NCI-H1417 (cell line): ENCODE measurements at regions not wholly inside any gene's neighbourhood (a gene's known extent, or its start where the extent isn't known, plus 50 kb on each side); places are given as distances from the start of the nearest gene placed in this dataset.

Source experiments
- DNase-seq, 3 experiments: peaks; one replicate each; lab custom pipeline; 2025; lab: John Stamatoyannopoulos, UW

DNA sequence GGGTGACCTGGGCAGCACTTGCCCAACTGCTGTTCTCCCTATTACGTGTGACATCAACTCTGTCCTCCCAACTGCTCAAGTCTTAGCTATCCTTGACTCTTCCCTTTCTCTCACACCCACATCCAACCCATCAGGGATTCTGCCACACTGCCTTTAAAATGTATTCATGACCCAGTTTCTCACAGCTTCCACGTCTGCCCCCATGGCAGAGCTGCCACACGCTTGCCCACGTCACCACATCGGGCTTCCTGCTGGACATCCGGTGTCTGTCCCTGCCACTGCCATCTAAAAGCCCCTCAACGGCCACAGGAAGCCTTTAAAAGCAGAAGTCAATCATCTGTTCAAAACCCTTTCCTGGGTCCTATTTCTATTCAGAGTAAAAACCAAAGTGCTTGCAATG, 233.1 kb upstream of the POU3F3 start:
- DNase-seq, result no peak

DNA sequence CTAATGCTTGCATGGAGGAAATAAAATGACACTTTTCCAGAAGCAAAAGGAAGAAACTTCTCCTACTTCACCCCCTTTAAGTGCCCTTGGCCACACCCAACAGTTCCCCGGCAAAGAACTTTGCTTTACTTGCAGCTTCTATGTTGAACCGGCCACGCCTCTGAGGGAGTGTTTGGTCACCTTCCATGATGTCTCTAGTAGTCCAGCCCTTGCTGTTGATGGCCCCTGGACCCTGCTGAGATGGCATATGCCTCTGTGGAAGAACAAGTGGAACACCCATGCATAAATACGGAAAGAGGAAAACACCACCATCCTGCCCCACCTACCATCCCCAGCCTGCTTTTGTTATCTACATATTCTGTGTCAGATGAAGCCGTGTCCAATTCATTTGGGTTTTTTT, 218.3 kb upstream of the POU3F3 start:
- DNase-seq, result no peak

DNA sequence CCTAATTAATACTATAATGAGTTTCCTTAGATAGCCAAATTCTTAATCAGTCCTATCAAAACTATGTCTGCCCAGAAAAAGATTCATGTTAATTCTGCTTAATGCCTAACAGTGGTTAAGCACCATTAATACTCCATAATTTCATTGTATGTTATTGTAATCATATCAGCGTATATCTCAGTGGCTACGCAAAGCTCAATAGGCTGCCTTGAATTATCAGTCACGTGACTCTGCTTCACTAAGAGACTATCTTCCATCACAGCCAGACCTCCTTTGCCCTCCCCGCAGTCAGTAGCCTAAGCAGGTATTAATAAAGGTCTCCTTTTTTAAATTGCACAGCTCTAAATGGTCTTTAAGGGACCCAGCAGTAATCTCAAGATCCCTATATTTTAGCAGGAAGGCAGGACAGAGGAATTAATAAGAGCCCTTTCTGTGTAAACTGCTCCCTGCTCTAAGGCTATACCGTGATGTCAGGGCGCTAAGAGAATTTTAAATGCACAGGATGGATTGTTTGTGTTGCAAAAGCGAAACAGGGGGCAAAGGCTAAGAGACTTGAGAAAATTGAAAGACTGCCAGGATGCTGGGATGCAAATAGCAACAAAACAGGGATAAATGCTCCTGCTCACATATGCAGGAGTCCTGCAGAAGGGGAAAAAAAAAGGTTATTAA, 215.6 kb upstream of the POU3F3 start:
- peak in 2 of 3 experiments; percentile 5 to 46 for DNase-seq

DNA sequence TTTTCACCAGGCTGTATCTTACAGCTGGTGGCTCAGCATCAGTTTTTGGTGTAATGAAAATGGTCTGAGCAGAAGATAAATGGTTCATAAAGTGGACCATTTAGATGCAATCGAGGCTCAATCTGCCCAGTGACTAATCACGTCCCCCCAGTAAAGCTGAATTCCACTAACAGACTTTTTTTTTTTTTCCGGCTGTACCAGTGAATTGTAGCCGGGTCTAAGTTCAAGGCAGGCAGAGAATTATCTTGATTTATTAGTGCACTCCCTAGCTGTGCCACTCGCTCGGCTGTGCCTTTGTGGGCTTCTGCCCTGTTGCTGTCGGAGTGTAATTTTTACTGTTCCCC, 215.1 kb upstream of the POU3F3 start:
- DNase-seq, result peak in 1 of 3 experiments; percentile 44

DNA sequence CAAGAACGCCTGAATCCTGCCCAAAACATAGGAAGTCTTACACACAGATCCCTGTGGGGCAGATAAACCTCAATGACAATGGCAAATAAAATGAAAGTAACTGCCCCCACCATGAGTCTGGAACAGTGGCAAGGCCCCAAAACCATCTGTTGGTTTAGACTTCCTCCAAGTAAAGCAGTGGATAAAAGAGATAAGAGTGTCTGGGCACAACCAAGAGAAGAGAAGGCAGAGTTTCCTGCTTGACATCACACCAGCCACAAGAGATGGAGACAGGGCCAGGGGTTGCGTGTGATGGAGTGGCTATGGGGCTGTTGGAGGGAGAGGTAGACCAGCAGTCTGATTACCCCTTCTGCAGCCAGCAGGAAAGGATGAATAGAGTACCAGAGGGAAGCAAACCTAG, 212.1 kb upstream of the POU3F3 start:
- no peak for DNase-seq

DNA sequence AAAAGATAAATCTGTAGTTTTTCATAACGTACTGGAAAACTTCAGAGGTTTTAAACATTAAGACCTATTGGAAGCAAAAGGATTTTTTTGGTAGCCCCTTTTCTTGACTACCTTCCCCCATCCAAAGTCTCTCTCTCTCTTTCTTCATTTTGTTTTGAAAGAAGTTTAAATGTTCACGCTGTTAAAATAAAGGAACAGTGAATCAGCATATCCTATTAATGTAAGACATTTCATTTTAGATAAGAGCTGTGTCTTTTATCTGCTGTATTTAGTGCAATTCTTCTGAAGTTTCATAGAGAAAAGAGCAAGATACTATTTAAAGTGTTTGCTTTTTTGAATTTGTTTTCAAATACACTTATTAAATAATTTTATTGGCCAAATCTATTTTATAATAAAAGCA, 205.5 kb upstream of the POU3F3 start:
- DNase-seq, result no peak

DNA sequence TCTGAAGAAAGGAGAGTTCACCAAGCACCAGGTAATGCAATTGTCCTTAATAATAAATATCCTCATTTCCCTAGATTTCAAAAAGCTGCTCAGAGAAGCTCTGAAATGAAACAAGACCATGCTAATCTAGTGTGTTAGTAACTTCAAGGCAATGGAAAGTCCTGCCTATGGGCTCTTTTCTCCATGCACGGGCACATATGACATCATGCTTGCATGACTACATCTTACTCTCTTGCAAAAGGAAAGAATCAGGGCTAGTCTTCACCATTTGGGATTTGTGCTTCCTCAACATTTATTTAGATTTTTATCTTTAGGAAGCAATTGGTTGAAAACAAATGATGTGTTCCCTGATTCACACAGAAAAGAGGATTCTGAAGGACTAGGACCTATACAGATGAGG, 204.0 kb upstream of the POU3F3 start:
- no peak for DNase-seq

DNA sequence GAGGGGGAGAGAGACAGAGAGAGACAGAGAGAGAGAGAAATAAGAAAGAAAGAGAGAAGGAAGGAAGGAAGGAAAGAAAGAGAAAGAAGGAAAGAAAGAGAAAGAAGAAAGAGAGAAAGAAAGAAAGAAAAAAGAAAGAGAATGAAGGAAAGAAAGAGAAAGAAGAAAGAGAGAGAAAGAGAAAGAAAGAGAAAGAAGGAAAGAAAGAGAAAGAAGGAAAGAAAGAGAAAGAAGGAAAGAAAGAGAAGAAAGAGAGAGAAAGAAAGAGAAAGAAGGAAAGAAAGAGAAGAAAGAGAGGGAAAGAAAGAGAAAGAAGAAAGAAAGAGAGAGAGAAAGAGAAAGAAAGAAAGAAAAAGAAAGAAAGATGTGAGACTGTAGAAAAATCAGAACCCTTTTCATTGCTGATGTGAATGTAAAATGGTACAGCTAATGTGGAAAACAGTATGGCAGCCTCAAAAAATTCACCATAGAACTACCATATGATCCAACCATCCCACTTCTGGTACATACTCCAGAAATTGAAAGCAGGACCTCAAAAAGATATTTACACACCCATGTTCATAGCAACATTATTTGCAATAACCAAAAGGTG, 203.4 kb upstream of the POU3F3 start:
- no peak for DNase-seq

DNA sequence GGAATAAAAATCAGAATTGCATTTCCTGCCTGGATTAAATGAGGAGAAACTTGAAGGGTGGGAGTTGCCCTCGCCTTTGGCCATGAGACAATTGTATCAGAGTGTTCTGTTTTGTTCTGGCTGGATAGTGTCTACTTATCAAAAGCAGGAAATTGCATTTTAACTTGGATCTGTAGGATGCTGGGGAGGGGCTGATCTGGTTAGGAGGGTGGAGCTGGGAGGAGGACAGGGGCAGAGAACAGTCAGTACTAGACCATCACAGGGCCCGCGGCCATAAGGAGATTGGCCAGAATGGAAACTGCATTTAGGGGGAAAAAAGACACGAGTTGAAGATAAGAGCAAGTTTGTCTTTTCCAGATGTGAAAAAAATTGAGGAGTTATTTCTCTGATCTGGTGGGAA, 199.1 kb upstream of the POU3F3 start:
- DNase-seq, result no peak

DNA sequence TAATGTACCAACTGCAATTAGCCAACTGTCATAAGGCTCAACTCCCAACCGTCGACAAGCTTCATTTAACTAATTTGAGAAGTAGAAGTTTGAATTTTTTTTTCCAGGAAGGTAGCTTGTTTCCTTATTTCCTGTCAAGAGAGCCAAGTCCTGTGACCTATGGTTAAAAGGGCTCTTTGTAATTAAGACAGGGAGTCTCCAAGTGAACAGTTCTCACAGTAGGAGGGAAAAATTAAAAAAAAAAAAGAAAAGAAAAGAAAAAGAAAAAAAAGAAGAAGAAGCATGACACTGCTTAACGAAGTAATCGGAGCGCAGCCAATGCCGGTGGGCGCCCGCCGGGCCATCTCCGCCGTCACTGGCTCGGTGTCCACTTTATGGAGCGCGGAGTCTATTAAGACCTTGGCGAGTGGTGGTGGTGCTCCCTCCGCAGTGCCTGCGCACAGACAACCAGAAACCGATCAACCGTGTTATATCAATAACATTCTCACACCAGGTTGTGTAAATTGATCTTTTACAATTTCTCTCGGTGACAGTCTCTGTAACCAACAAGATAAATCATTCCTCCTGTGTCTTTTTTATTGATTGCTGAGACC, 197.2 kb upstream of the POU3F3 start:
- DNase-seq, result no peak

DNA sequence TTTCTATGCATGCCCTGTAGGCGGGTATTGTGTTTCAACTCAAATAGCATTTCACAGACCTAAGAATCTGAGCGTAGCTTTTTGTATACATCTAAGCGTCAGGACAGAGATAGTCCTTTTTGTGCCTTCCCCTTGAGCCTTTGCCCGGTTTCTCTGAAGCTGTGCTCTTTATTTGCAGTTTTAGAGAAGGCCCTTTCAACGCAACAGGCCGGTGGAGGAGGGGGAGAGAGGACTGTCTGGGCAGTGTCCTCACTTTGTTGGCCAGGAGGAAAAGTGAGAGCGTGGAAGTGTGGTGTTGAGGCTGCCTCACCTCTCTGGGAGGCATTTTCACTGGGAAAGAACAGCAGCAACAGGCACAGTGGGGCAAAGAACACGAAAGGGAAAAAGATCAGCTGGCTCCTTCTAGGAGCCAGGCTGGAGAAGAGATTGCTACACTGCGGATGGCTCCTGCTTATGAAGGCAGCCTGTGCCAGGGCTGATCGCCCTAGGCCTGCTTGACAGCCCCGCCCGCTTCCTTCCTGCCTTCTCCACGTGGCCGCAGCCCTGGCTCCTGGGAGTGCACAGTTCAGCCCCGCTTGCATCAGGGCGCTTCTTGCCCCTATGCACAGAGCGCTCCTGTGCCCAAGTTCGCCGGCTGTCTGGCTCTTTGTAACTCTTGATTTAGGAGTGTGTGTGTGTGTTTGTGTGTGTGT, 195.6 kb upstream of the POU3F3 start:
- no peak for DNase-seq

DNA sequence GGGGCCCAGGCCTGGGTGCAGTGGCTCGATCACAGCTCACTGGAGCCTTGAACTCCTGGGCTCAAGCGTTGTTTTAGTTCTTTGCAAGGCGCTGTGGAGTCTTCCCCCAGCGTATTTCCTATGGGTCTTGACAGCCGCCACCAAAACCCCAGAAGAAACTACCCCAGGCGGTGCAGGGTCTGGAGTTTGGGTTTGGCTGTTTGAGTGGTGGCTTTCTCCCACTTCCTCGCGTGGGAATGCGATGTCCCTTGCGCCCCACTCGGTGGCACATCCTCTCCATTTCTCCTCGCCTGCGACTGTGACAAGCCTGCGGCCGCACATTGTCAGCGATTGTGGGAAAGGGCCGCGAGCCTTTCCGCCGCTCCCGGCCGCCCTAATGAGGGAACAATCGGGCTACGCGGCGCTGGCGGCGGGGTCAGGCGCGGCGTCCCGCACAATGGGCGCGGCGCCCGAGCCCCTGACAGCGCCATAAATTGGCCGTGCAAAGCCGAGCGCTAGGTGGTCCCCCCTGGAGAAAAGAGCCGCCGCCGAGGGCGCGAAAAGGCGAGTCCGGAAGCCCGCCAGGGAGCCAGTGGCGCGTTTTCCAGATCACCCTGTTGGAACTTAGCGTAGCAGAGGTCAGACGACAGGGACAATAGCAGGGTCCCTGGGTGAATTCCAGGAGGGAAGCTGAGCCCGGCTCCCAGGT, 194.9 kb upstream of the POU3F3 start:
- no peak for DNase-seq

DNA sequence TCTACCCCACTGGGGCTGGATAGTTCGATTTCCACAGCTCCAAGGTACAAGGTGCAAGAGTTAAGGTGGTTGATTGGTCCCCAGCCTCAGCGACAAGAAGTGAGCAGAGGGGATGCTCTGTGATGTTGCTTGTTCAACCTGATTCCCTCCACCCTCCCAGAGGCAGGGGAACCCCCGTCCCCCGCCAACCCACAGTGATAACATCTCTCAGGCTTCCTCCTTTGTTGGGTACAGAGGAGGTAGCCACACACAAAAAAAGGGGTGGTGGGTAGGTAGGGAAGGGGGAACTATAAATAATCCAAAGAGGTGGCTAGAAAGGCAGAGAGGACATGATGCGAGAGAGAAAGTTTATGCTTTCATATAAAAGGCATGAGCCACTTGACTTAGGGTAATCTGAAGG, 192.9 kb upstream of the POU3F3 start:
- no peak for DNase-seq

DNA sequence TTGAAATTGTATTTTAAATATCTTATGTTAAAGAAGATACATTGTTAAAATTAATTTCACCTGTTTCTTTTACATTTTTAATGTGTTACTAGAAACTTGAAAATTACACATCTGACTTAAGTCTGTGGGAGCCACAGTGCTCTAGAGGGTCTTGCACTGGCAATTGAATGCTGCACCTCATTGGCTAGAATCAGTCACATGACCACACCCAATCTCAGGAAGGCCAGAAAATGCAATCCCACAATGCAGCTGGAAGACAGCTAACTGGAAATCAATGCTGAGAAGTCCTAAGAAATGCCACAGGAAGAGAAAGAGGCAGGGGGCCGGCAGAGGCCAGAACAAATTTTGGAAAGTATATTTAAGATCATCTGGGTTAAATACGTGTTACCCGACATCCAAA, 189.2 kb upstream of the POU3F3 start:
- no peak for DNase-seq

DNA sequence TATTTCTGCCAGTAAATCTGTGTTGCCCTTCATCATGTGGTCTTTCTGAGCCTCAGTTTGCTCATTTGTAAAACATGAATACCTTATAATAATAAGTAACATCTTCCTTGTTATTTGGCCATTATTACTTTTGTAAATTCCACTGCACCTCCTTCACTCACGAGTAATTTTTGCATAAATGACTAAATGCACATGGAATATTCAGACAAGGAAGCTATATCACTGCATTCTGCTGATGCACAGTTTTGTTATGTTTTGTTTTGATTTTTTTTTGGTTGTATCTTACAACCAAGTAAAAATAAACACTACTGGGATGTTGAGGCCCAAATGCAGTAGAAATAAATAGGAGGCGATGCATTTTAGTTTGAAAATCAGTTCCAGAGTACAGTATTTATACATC, 185.3 kb upstream of the POU3F3 start:
- no peak for DNase-seq

DNA sequence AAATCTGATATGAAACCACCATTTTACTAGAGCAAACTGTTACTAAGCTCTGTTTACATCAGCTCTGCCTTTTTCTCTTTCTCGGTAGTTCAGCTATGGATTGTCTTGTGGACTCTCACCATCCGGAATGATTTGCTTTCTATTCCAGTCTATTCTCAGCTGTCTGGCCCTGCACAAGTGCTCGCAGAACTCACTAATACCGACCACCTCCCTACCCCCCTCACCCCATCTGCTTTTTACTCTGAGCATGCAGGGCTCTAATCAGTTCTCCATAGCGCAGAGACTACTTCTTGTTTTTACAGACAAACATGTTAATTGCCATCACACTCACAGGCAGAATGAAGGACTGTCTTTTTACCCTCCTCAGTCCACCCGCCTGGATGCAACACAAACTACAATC, 180.7 kb upstream of the POU3F3 start:
- no peak for DNase-seq

DNA sequence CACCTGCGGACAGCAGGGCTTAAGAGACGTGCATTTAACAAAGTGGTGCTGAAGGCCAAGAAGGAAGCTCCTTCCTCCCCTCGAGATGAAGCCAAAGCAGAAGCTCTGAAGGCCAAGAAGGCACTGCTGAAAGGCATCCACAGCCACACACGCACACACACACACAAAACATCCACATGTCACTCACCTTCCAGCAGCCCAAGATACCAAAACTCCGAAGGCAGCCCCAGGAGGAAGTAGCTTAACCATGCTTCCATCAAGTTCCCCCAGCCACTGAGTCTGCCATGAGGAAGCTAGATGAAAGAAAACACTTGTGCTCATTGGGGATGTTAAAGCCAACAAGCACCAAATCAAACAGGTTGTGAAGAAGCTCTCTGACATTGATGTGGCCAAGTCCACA, 175.7 kb upstream of the POU3F3 start:
- no peak for DNase-seq

DNA sequence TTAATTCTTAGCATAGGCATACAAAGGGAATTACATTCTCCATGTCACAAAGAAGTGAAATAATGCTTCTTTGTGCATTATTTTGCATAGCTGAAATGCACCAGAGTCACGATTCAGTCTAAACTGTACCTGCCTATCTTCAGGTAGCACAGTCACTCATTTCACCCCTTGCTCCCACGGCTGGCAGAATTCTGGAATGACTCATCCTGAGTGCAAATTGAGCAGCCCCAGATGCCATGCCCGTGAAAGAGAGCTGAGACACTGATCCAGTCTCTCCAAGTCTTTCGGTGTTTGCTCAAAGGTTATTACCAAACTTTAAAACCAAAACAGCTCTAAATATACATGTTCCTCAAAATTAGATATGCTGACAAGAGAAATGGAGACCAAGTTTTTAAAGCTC, 168.3 kb upstream of the POU3F3 start:
- no peak for DNase-seq

DNA sequence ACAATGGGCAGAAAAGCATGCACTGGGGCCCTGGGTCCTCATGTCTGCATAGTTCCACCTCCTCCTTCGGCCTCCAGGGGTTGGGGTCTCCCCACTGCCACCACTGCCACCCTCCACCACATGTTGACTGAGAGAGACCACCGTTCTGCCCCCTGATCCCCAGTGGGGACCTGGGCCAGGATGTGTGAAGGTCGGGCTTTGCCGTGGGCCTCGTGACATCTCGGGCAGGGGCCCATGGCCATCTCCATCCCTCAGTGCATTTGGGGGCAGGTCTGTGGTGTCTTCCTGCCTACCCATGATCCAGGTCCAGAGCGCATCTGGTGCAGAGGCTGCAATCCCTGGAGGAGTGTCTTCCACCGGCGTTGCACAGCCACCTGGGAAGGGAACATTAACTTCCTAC, 166.8 kb upstream of the POU3F3 start:
- no peak for DNase-seq

DNA sequence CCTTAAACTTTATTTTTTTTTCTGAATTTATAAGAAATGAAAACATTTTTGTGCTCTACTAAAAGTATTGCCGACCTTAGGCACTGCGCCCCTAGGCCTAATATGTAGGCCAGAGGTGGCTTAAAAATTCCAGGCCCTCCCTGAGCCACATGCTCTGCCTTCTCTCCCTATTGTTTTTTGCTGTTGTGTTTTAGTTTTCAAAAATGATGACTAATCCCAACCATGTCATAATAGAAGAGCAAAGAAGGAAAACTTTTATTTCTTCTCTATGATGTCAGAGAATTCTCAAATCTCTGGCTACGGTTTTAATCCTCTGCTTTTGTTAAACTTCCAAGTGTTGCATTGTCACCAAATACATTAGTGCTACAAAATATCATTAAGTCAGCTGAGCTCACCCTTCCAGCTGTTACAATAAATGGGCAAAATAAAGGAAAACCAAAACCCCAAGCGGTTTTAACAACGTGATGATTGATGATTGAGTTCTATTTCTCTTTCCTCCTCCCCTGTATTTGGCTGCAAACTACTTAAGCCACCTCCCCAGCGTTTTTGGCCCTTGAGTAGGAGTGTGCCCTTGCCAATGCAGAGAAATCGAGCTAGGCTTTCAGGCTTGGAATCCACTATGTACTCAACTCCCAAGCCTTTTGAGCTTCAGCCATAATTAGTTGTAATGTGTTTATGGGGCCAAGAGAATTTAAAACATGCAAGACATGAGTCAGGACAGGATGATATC, 163.5 kb upstream of the POU3F3 start:
- no peak for DNase-seq

DNA sequence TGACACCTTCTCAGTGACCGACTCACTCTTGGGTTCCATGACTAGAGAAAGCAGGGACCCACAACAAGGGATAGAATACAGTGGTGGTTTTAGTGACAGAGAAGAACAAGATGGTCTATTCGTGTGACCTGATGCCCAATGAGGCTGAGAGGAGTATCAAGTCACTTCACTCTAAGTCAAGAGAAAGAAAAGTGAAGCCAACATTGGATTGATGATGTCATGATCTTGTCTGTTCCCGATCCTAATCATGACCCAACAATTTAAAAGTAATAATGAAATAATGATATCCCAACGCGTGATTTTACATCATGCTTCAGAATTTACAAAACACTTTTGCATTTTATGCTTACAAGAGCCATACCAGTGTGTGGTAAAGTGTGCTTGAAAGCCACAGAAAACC, 155.6 kb upstream of the POU3F3 start:
- no peak for DNase-seq

DNA sequence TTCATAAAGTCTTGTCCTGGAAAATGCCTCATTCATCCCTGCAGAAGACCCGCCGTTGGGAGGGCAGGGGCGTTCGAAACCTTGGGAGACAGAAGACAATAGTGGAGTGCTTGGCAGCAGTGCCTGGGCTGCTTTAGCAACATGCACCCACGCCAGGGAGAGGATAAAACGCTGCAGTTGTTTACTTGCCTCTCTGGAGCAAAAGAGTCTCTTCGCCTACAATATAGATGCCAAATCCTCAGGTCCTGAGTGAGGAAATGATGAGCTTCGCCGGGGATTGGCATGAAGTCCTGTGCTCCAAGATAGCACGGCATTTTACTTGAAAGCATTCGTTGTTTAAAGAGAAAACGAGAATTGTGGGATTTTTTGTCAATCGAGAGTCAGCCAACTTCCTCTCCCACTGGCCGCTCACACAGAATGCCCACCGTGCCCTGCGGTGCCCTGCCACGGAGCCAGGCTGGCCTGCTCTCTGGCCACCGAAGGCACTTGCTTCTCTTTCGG, 152.5 kb upstream of the POU3F3 start:
- peak in 2 of 3 experiments; percentile 28 to 54 for DNase-seq
